GM12865 (cell line): ENCODE measurements at regions not wholly inside any gene's neighbourhood (a gene's known extent, or its start where the extent isn't known, plus 50 kb on each side); places are given as distances from the start of the nearest gene placed in this dataset.
A peak's percentile ranks its signal among the peaks of the same experiment; 100 is the strongest.
"Not testable (repeated sequence)": the region's sequence is repeated elsewhere in the genome, so short reads cannot be mapped to it uniquely, and the experiment has no call there.

ENCODE experiments used
- DNase-seq: peaks from one replicate; pipeline ENCODE4 v3.0.0; 2010; ENCODE audit warnings: low read depth
- H3K4me3 ChIP-seq: 2 replicates; pipeline ENCODE4 v1.5.1; 2011; ENCODE audit warnings: mild to moderate bottlenecking, low read depth, low read length, control low read depth
- TF ChIP-seq, protein P1 (sequence below): IDR thresholded peaks from 2 replicates; pipeline ENCODE4 v1.5.1; 2011; ENCODE audit warnings: low read length, control low read depth, low read depth, inconsistent platforms; ENCODE audit not compliant: insufficient read depth; ENCODE audit errors: missing control alignments

DNA sequence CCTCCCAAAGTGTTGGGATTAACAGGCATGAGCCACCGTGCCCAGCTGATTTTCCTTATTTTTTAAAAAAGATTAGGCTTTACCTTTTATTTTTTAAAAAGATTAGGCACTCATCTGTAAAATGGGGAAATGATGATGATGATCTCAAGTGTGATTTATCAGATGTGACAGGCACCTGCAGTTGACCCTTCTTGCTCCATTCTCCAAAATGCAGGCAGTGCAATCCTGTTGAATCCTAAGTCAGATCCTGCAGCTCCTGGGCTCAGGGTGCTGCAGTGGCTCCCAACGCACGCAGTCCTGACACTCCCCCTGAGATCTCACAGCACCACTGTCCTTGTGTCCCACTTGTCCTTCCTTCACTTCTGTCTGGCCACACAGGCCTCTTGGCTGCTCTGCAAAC is 257.3 kb upstream of the KAZN start:
- TF ChIP-seq, protein P1, sequence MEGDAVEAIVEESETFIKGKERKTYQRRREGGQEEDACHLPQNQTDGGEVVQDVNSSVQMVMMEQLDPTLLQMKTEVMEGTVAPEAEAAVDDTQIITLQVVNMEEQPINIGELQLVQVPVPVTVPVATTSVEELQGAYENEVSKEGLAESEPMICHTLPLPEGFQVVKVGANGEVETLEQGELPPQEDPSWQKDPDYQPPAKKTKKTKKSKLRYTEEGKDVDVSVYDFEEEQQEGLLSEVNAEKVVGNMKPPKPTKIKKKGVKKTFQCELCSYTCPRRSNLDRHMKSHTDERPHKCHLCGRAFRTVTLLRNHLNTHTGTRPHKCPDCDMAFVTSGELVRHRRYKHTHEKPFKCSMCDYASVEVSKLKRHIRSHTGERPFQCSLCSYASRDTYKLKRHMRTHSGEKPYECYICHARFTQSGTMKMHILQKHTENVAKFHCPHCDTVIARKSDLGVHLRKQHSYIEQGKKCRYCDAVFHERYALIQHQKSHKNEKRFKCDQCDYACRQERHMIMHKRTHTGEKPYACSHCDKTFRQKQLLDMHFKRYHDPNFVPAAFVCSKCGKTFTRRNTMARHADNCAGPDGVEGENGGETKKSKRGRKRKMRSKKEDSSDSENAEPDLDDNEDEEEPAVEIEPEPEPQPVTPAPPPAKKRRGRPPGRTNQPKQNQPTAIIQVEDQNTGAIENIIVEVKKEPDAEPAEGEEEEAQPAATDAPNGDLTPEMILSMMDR = no peak
- no peak for DNase-seq
- H3K4me3 ChIP-seq = no peak overlapping the region

DNA sequence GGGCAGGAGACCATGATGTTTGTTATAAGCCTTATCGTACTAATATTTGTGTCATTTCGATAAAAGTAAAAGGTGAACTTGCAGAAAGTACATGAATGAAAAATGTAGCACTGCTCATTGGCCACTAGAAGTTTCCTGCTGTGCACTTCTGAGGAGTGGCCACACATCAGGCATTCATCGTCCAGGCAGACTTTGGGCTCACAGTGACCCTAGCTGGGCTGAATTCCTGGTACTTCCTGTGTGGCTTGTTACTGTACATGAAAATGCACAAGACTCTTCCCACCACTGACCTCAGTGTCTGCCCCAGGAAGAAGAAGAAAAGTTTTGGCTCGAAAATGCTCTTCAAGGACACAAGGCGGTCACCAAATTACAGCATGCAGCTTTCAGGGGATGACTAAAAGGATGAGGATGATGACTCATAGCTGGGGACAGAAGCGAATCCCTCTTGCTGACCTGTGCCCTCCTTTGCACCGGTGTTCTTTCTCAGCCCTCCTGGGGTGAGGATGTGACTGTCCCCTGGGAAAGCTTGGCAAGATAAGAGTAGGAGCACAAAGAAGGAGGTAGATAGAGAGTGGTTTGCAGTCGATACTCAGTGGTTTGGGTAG is 252.4 kb upstream of the KAZN start:
- TF ChIP-seq, protein P1 = no peak
- no peak overlapping the region for H3K4me3 ChIP-seq

DNA sequence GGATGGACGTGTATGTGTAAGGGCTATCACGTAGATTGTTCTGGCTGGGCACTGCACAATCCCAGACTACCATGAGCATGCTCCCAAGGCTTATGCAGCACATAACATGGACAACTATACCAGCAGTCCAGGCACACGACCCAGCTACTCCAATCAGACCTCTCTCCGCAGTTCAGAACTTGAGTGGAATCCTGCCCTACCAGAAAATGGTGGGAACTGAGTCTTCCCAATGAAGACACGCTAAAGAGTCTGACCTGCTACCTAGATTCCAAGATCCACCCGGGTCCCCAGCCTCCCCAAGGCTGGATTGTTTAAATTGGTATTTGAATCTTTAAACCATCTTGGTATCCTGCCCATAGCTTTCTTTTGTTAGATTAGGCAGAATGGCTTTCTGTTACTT is 251.3 kb upstream of the KAZN start:
- TF ChIP-seq, protein P1 = no peak
- no peak overlapping the region for H3K4me3 ChIP-seq
- DNase-seq = no peak

More for the DNA sequence above, 252.4 kb upstream of the KAZN start:
- DNase-seq = peak; percentile 14

DNA sequence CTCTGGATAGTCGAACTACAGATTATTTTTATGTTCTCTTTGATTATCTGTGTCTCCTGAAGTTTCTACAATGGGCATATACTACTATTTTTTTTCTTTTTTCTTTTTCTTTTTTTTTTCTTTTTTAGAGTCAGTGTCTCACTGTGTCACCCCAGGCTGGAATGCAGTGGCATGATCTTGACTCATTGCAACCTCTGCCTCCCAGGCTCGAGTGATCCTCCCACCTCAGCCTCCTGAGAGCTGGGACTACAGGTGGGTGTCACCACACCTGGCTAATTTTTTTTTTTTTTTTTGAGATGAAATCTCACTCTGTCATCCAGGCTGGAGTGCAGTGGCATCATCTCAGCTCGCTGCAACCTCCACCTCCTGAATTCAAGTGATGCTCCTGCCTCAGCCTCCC is 250.7 kb upstream of the KAZN start:
- TF ChIP-seq, protein P1 = no peak
- no peak for DNase-seq
- H3K4me3 ChIP-seq = no peak overlapping the region

DNA sequence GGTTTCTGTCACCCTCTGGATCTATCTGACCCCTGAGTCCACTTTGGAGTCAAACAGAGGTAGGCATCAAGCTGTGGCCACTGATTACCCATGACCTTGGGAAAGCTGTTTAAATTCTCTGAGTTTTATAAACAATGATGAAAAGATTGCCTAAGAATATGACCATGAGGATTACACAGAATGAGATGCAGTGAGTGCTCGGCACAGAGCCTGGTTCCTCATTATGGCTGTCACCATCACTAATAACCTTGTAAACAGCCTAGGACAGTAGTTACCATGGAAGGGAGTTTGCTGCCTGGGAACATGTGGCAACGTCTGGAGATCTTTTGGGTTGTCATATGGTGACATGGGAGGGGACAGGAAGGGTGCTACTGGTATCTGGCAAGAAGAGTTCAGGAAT is 248.3 kb upstream of the KAZN start:
- no peak for DNase-seq
- H3K4me3 ChIP-seq = no peak overlapping the region
- TF ChIP-seq, protein P1 = no peak

DNA sequence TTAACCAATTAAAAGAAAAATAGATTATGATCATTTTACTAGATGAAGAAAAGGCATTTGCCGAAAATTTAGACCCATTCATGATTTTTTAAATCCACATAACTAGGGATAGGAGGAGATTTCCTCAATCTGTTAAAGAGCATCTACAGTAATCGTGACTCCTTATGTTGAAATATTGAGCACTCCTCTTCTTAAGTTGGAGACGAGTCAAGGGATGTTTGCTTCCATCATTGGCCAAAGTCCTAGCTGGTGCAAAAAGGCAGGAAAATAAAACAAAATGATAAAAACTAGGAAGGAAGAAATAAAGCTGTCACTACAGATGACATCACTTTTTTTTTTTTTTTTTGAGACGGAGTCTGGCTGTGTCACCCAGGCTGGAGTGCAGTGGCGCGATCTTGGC is 245.6 kb upstream of the KAZN start:
- no peak for DNase-seq
- TF ChIP-seq, protein P1 = no peak
- H3K4me3 ChIP-seq = no peak overlapping the region

DNA sequence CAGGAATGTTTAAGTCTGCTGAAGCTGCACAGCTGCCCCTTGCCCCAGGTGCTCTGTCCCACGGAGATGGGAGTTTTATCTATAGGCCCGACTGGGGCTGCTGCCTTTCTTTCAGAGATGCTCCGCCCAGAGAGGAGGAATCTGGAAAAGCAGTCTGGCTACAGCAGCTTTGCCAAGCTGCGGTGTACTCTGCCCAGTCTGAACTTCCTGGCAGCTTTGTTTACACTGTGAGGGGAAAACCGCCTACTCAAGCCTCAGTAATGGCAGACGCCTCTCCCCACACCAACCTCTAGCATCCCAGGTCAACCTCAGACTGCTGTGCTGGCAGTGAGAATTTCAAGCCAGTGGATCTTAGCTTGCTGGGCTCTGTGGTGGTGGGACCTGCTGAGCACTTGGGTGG is 237.5 kb upstream of the KAZN start:
- H3K4me3 ChIP-seq, DNase-seq: not testable (repeated sequence)
